ENCODE measurements at regions not wholly inside any gene's neighbourhood (a gene's known extent, or its start where the extent isn't known, plus 50 kb on each side); places are given as distances from the start of the nearest gene placed in this dataset.
"Not testable (repeated sequence)": the region's sequence is repeated elsewhere in the genome, so short reads cannot be mapped to it uniquely, and the experiment has no call there.

GRCh38 chr2:121149384-121149783 is 135.6 kb downstream of the TFCP2L1 start:
- Histone ChIP-seq H3K9me3 (replicated peaks; ENCODE audit: low read length) (no peaks in the 10 kb centered on the region), H3K9ac (ENCODE audit: low read depth, low read length) (no peak overlapping the region), H3K4me2 (ENCODE audit: low read length) (no peak overlapping the region), H3K4me3 (ENCODE audit: low read length) (no peak overlapping the region), H3K36me3 (ENCODE audit: insufficient read depth, low read length) (no peaks in the 10 kb centered on the region), H3K4me1 (ENCODE audit: control insufficient read depth, insufficient read depth, low read length) (no peaks in the 10 kb centered on the region), H3K27me3 (ENCODE audit: control insufficient read depth, insufficient read depth, low read length) (peaks cover 44% of the 10 kb centered on the region)

- H3K4me1 ChIP-seq (ENCODE audit: control insufficient read depth, insufficient read depth, low read length), result no peaks in the 10 kb centered on the region
- H3K4me3 ChIP-seq (ENCODE audit: low read length), result no peak overlapping the region
- H3K9ac ChIP-seq (ENCODE audit: low read depth, low read length), result no peak overlapping the region
- H3K4me2 ChIP-seq (ENCODE audit: low read length), result no peak overlapping the region
- H3K9me3 ChIP-seq (replicated peaks; ENCODE audit: low read length), result no peaks in the 10 kb centered on the region
- H3K36me3 ChIP-seq (ENCODE audit: insufficient read depth, low read length), result no peaks in the 10 kb centered on the region
- H3K27me3 ChIP-seq (ENCODE audit: control insufficient read depth, insufficient read depth, low read length), result peaks cover 48% of the 10 kb centered on the region
Measured at GRCh38 chr2:121150126-121150525, 134.9 kb downstream of the TFCP2L1 start.

GRCh38 chr2:121150713-121151112 is 134.3 kb downstream of the TFCP2L1 start:
- Histone ChIP-seq H3K36me3 (ENCODE audit: insufficient read depth, low read length) (no peaks in the 10 kb centered on the region), H3K4me1 (ENCODE audit: control insufficient read depth, insufficient read depth, low read length) (no peaks in the 10 kb centered on the region), H3K27me3 (ENCODE audit: control insufficient read depth, insufficient read depth, low read length) (peaks cover 51% of the 10 kb centered on the region), H3K4me3 (ENCODE audit: low read length) (no peak overlapping the region), H3K4me2 (ENCODE audit: low read length) (no peak overlapping the region), H3K9me3 (replicated peaks; ENCODE audit: low read length) (no peaks in the 10 kb centered on the region), H3K9ac (ENCODE audit: low read depth, low read length) (no peak overlapping the region)

GRCh38 chr2:121151311-121152109 is 133.5 kb downstream of the TFCP2L1 start:
- no peak overlapping the region for H3K9ac ChIP-seq (ENCODE audit: low read depth, low read length)
- H3K27me3 ChIP-seq (ENCODE audit: control insufficient read depth, insufficient read depth, low read length), result peaks cover 49% of the 10 kb centered on the region
- H3K4me1 ChIP-seq (ENCODE audit: control insufficient read depth, insufficient read depth, low read length), result no peaks in the 10 kb centered on the region
- H3K36me3 ChIP-seq (ENCODE audit: insufficient read depth, low read length), result no peaks in the 10 kb centered on the region
- no peak overlapping the region for H3K4me2 ChIP-seq (ENCODE audit: low read length)
- H3K4me3 ChIP-seq (ENCODE audit: low read length), result no peak overlapping the region
- no peaks in the 10 kb centered on the region for H3K9me3 ChIP-seq (replicated peaks; ENCODE audit: low read length)

- H3K4me3 ChIP-seq (ENCODE audit: low read length), result no peak overlapping the region
- H3K36me3 ChIP-seq (ENCODE audit: insufficient read depth, low read length), result no peaks in the 10 kb centered on the region
- peaks cover 43% of the 10 kb centered on the region for H3K27me3 ChIP-seq (ENCODE audit: control insufficient read depth, insufficient read depth, low read length)
- no peaks in the 10 kb centered on the region for H3K9me3 ChIP-seq (replicated peaks; ENCODE audit: low read length)
- H3K4me1 ChIP-seq (ENCODE audit: control insufficient read depth, insufficient read depth, low read length), result no peaks in the 10 kb centered on the region
- H3K9ac ChIP-seq (ENCODE audit: low read depth, low read length), result no peak overlapping the region
- H3K4me2 ChIP-seq (ENCODE audit: low read length), result no peak overlapping the region
Measured at GRCh38 chr2:121152861-121153260, 132.1 kb downstream of the TFCP2L1 start.

GRCh38 chr2:121153516-121153915 is 131.5 kb downstream of the TFCP2L1 start:
- Histone ChIP-seq H3K4me3 (ENCODE audit: low read length) (no peak overlapping the region), H3K4me1 (ENCODE audit: control insufficient read depth, insufficient read depth, low read length) (no peaks in the 10 kb centered on the region), H3K27me3 (ENCODE audit: control insufficient read depth, insufficient read depth, low read length) (peaks cover 42% of the 10 kb centered on the region), H3K9me3 (replicated peaks; ENCODE audit: low read length) (no peaks in the 10 kb centered on the region), H3K4me2 (ENCODE audit: low read length) (no peak overlapping the region), H3K9ac (ENCODE audit: low read depth, low read length) (no peak overlapping the region), H3K36me3 (ENCODE audit: insufficient read depth, low read length) (no peaks in the 10 kb centered on the region)

GRCh38 chr2:121155502-121156056 is 129.4 kb downstream of the TFCP2L1 start:
- Histone ChIP-seq H3K9ac (ENCODE audit: low read depth, low read length) (no peak overlapping the region), H3K4me1 (ENCODE audit: control insufficient read depth, insufficient read depth, low read length) (no peaks in the 10 kb centered on the region), H3K9me3 (replicated peaks; ENCODE audit: low read length) (no peaks in the 10 kb centered on the region), H3K4me3 (ENCODE audit: low read length) (no peak overlapping the region), H3K36me3 (ENCODE audit: insufficient read depth, low read length) (no peaks in the 10 kb centered on the region), H3K4me2 (ENCODE audit: low read length) (no peak overlapping the region), H3K27me3 (ENCODE audit: control insufficient read depth, insufficient read depth, low read length) (peaks cover 39% of the 10 kb centered on the region)

GRCh38 chr2:121157481-121157880 is 127.5 kb downstream of the TFCP2L1 start:
- H3K4me1 ChIP-seq (ENCODE audit: control insufficient read depth, insufficient read depth, low read length); H3K4me3 ChIP-seq (ENCODE audit: low read length); H3K9me3 ChIP-seq (replicated peaks; ENCODE audit: low read length); H3K9ac ChIP-seq (ENCODE audit: low read depth, low read length); H3K36me3 ChIP-seq (ENCODE audit: insufficient read depth, low read length); H3K4me2 ChIP-seq (ENCODE audit: low read length): not testable (repeated sequence)
- H3K27me3 ChIP-seq (ENCODE audit: control insufficient read depth, insufficient read depth, low read length), result peaks cover 41% of the 10 kb centered on the region

- Histone ChIP-seq H3K36me3 (ENCODE audit: insufficient read depth, low read length) (no peaks in the 10 kb centered on the region), H3K4me2 (ENCODE audit: low read length) (no peak overlapping the region), H3K9me3 (replicated peaks; ENCODE audit: low read length) (peaks cover 4% of the 10 kb centered on the region), H3K27me3 (ENCODE audit: control insufficient read depth, insufficient read depth, low read length) (peaks cover 31% of the 10 kb centered on the region), H3K9ac (ENCODE audit: low read depth, low read length) (no peak overlapping the region), H3K4me1 (ENCODE audit: control insufficient read depth, insufficient read depth, low read length) (no peaks in the 10 kb centered on the region), H3K4me3 (ENCODE audit: low read length) (no peak overlapping the region)
Measured at GRCh38 chr2:121159291-121160071, 125.5 kb downstream of the TFCP2L1 start.

- no peak overlapping the region for H3K9ac ChIP-seq (ENCODE audit: low read depth, low read length)
- no peak overlapping the region for H3K4me2 ChIP-seq (ENCODE audit: low read length)
- no peak overlapping the region for H3K4me3 ChIP-seq (ENCODE audit: low read length)
- H3K4me1 ChIP-seq (ENCODE audit: control insufficient read depth, insufficient read depth, low read length), result no peaks in the 10 kb centered on the region
- H3K9me3 ChIP-seq (replicated peaks; ENCODE audit: low read length), result peaks cover 4% of the 10 kb centered on the region
- peaks cover 25% of the 10 kb centered on the region for H3K27me3 ChIP-seq (ENCODE audit: control insufficient read depth, insufficient read depth, low read length)
- H3K36me3 ChIP-seq (ENCODE audit: insufficient read depth, low read length), result no peaks in the 10 kb centered on the region
Measured at GRCh38 chr2:121160366-121160765, 124.6 kb downstream of the TFCP2L1 start.

GRCh38 chr2:121161272-121161671 is 123.7 kb downstream of the TFCP2L1 start:
- no peaks in the 10 kb centered on the region for H3K36me3 ChIP-seq (ENCODE audit: insufficient read depth, low read length)

More at GRCh38 chr2:121161272-121161671, 123.7 kb downstream of the TFCP2L1 start:
- Histone ChIP-seq H3K4me2 (ENCODE audit: low read length) (no peak overlapping the region), H3K4me1 (ENCODE audit: control insufficient read depth, insufficient read depth, low read length) (no peaks in the 10 kb centered on the region), H3K4me3 (ENCODE audit: low read length) (no peak overlapping the region), H3K27me3 (ENCODE audit: control insufficient read depth, insufficient read depth, low read length) (peaks cover 27% of the 10 kb centered on the region), H3K9ac (ENCODE audit: low read depth, low read length) (no peak overlapping the region), H3K9me3 (replicated peaks; ENCODE audit: low read length) (peaks cover 4% of the 10 kb centered on the region)

Data from skeletal muscle satellite cell (primary cell).